ENCODE measurements at regions not wholly inside any gene's neighbourhood (a gene's known extent, or its start where the extent isn't known, plus 50 kb on each side); places are given as distances from the start of the nearest gene placed in this dataset.
"Not testable (repeated sequence)": the region's sequence is repeated elsewhere in the genome, so short reads cannot be mapped to it uniquely, and the experiment has no call there.

- not testable (repeated sequence) for TF ChIP-seq REST (IDR thresholded peaks at IDR 0.05; ENCODE audit: low read depth); CTCF (IDR thresholded peaks at IDR 0.05 in 2 of 3, conservative IDR thresholded peaks at IDR 0.05 in 1 of 3; ENCODE audit: borderline replicate concordance in 1 of 3, insufficient read depth in 1 of 3, low read depth in 2 of 3, low read length in 2 of 3); JUND (IDR thresholded peaks at IDR 0.05); POLR2A (IDR thresholded peaks at IDR 0.05; ENCODE audit: borderline replicate concordance, extremely low read depth, insufficient read depth, insufficient read length); EZH2 (IDR thresholded peaks at IDR 0.05); TCF7L2 (IDR thresholded peaks at IDR 0.05; ENCODE audit: borderline replicate concordance, extremely low read depth, insufficient read depth, insufficient read length)
These were observed 93.7 kb upstream of the ATF7IP2 start for GRCh38 chr16:10292197-10292596.
